GM12864 (cell line): ENCODE measurements at regions not wholly inside any gene's neighbourhood (a gene's known extent, or its start where the extent isn't known, plus 50 kb on each side); places are given as distances from the start of the nearest gene placed in this dataset.

ENCODE experiments used
- DNase-seq: peaks from one replicate; pipeline ENCODE4 v3.0.0-alpha.2; 2011; ENCODE audit warnings: low read depth
- H3K4me3 ChIP-seq: 2 replicates; pipeline ENCODE4 v1.5.1; 2011; ENCODE audit warnings: mild to moderate bottlenecking, low read depth, low read length, control low read depth
- CTCF ChIP-seq: IDR thresholded peaks from 2 replicates; pipeline ENCODE4 v1.5.1; 2011; ENCODE audit warnings: low read depth, mild to moderate bottlenecking, moderate library complexity, low read length, control low read depth, inconsistent platforms; ENCODE audit errors: missing control alignments

- H3K4me3 ChIP-seq, result no peak overlapping the region
- no peak for DNase-seq
- no peak for TF ChIP-seq CTCF
These were observed 127.8 kb upstream of the TIAM1 start for GRCh38 chr21:31471865-31472264.

GRCh38 chr21:31470896-31471694 is 127.0 kb upstream of the TIAM1 start:
- no peak for DNase-seq
- no peak overlapping the region for H3K4me3 ChIP-seq
- no peak for TF ChIP-seq CTCF

- no peak for DNase-seq
- no peak for TF ChIP-seq CTCF
- no peak overlapping the region for H3K4me3 ChIP-seq
These were observed 116.9 kb upstream of the TIAM1 start for GRCh38 chr21:31460980-31461379.

DNA sequence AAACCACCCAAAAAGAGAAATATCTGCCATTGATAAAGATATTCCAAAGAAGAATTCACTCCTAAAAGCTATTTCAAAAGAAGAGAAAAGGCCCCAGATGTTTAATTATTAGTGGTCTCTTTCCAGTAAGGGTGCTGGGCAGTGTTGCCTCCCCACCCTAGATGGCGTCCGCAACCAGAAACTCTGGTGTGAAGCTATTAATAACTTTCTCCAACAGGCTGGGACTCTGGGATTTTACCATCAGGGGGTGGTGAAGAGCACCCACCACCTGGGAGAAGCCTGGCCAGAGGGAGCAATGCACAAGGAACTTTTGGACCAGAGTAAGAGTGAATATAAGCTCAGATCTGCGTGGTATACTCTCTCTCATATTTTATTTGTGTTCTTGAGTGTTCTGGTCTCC is 115.4 kb upstream of the TIAM1 start:
- H3K4me3 ChIP-seq, result no peak overlapping the region
- TF ChIP-seq CTCF, result no peak
- DNase-seq, result no peak

DNA sequence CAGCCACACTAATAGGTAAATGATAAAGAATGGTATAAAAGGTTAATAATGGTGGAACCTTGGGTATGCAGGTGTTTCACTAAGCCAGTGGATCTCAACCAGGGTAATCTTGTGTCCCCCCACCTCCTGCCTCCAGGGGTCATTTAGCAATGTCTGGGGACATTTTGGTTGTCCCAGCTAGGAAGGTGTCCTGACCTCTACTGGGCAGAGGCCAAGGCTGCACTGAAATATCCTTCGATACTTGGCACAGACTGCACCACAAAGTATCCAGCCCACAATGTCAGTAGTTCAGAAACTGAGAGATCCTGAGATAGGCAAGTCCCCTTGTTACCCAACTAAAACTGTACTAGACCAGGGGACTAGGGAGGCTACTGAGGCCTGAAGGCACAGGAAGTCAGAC is 113.6 kb upstream of the TIAM1 start:
- H3K4me3 ChIP-seq, result no peak overlapping the region
- no peak for DNase-seq
- TF ChIP-seq CTCF, result no peak

DNA sequence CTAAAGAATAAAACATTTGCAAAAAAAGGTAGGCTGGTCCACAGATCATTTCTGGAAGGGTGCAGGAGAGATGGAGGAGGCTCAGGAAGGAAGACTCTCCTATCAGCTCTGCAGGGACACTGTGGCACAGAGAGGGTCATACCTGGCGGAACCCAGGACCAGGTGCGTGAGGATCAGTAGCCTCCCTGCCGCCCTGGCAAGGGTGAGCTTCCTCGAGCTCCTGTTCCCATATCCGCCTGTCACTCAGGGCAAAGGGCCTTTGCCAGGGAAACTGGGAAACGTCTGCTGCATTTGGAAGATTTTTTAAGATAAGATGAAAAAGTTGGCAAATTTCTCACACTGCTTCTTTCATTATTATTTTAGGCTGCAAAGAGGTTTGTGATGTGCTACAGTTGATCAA is 112.1 kb upstream of the TIAM1 start:
- H3K4me3 ChIP-seq, result no peak overlapping the region
- DNase-seq, result no peak

More for the DNA sequence above, 112.1 kb upstream of the TIAM1 start:
- no peak for TF ChIP-seq CTCF
